ENCODE measurements at regions not wholly inside any gene's neighbourhood (a gene's known extent, or its start where the extent isn't known, plus 50 kb on each side); places are given as distances from the start of the nearest gene placed in this dataset.

- Histone ChIP-seq H2BK120ac (replicated peaks; ENCODE audit: low read depth, low read length) (no peak overlapping the region), H3K27me3 (replicated peaks in 1 of 4; ENCODE audit: control insufficient read depth in 3 of 4, extremely low read depth in 1 of 4, insufficient read depth in 3 of 4, low read length in 3 of 4) (no peaks in the 10 kb centered on the region), H3K9ac (replicated peaks in 1 of 4; ENCODE audit: extremely low read depth in 1 of 4, low read depth in 3 of 4, low read length in 3 of 4) (no peak overlapping the region), H3K79me1 (ENCODE audit: low read depth, low read length) (no peaks in the 10 kb centered on the region; the same call in 1 of the 2 replicates), H3K4ac (replicated peaks; ENCODE audit: insufficient read length, low read depth, low read length) (no peak overlapping the region), H3K4me2 (ENCODE audit: insufficient read depth in 1 of 2, low read depth in 2 of 2, low read length in 2 of 2) (no peak overlapping the region), H4K5ac (ENCODE audit: insufficient read length, low read depth, low read length) (no peak overlapping the region), H3K36me3 (ENCODE audit: control insufficient read depth in 2 of 4, insufficient read depth in 4 of 4, low read length in 3 of 4) (no peaks in the 10 kb centered on the region), H2BK15ac (ENCODE audit: low read length) (no peak overlapping the region), H3K27ac (ENCODE audit: low read depth, low read length) (no peak overlapping the region), H3K4me1 (replicated peaks in 1 of 4; ENCODE audit: control insufficient read depth in 3 of 4, insufficient read depth in 4 of 4, low read length in 3 of 4) (peaks cover 0 to 5% (median 0%) of the 10 kb centered on the region in 4 experiments; a peak in 2 of 7 replicates), H3K23ac (ENCODE audit: insufficient read length) (no peak overlapping the region), H3K9me3 (ENCODE audit: insufficient read depth in 2 of 2, low read depth in 1 of 2, low read length in 1 of 2) (no peaks in the 10 kb centered on the region), H2BK5ac (ENCODE audit: low read depth, low read length) (no peak overlapping the region), H3K14ac (ENCODE audit: insufficient read length) (no peak overlapping the region), H4K91ac (replicated peaks; ENCODE audit: insufficient read length, low read length) (no peak overlapping the region), H2AFZ (ENCODE audit: low read length) (no peak overlapping the region; the same call in 1 of the 2 replicates), H2BK12ac (ENCODE audit: low read depth, low read length) (no peak overlapping the region), H3K4me3 (ENCODE audit: extremely low read depth in 1 of 4, insufficient read depth in 2 of 4, low read depth in 3 of 4, low read length in 4 of 4) (no peak overlapping the region), H4K8ac (ENCODE audit: extremely low read depth, insufficient read depth, low read length) (no peak overlapping the region), H3K79me2 (ENCODE audit: control insufficient read depth in 1 of 2, insufficient read depth in 2 of 2, low read length in 2 of 2) (no peaks in the 10 kb centered on the region), H3K18ac (ENCODE audit: extremely low read depth, low read length) (no peak overlapping the region), H2AK5ac (ENCODE audit: low read depth, low read length) (no peak overlapping the region), H3K23me2 (ENCODE audit: low read depth, low read length) (no peaks in the 10 kb centered on the region), H4K20me1 (replicated peaks in 1 of 2; ENCODE audit: control insufficient read depth in 1 of 2, insufficient read depth in 2 of 2, low read length in 2 of 2) (no peaks in the 10 kb centered on the region), H2BK20ac (ENCODE audit: low read length) (no peak overlapping the region), H3K56ac (replicated peaks; ENCODE audit: insufficient read length, low read depth, low read length) (no peak overlapping the region)
- DNase-seq (ENCODE audit: low read depth in 1 of 2, low spot score in 2 of 2) (no peak), FAIRE-seq (no peak)
- ChIA-PET POLR2A (ENCODE audit: partially characterized antibody) (no interaction called here), CTCF (ENCODE audit: partially characterized antibody) (interaction anchor here (0.5 kb wide), 1 partner anchor 9 kb away, joined by 3 read pairs; no protein-coding TSS in a partner anchor)
- WGBS, 2 experiments (ENCODE audit: extremely low coverage in 1 of 2, insufficient coverage in 1 of 2, insufficient read length in 1 of 2, insufficient replicate concordance in 2 of 2, low coverage in 1 of 2, low lambda C conversion rate in 2 of 2, missing lambda C conversion rate in 1 of 2): 87% methylated on average over 16 of the region's 16 CpGs; no CpG with 5 or more reads in 1 of the 2 experiments
- TF ChIP-seq CBX8 (IDR thresholded peaks at IDR 0.05; ENCODE audit: borderline replicate concordance, low read depth, low read length): no peak
- no peak for TF ChIP-seq JUND (IDR thresholded peaks at IDR 0.05; ENCODE audit: low read length)
- TF ChIP-seq SAP30 (IDR thresholded peaks at IDR 0.05; ENCODE audit: insufficient read depth, insufficient replicate concordance, low read length): no peak
- no peak for TF ChIP-seq RFX5 (IDR thresholded peaks at IDR 0.05; ENCODE audit: borderline replicate concordance, low read depth, low read length)
- TF ChIP-seq USF2 (IDR thresholded peaks at IDR 0.05; ENCODE audit: low read length): no peak
- no peak for TF ChIP-seq TAF1 (IDR thresholded peaks at IDR 0.05; ENCODE audit: low read depth, low read length)
- TF ChIP-seq CHD2 (IDR thresholded peaks at IDR 0.05; ENCODE audit: low read length): no peak
- TF ChIP-seq SIN3A (conservative IDR thresholded peaks at IDR 0.05 in 1 of 2, IDR thresholded peaks at IDR 0.05 in 1 of 2; ENCODE audit: low read depth in 1 of 2, low read length in 2 of 2): no peak
- TF ChIP-seq BRCA1 (IDR thresholded peaks at IDR 0.05; ENCODE audit: low read depth, low read length): no peak
- TF ChIP-seq CHD1 (IDR thresholded peaks at IDR 0.05; ENCODE audit: low read depth, low read length): no peak
- TF ChIP-seq SUZ12 (IDR thresholded peaks at IDR 0.05; ENCODE audit: low read length): no peak
Measured at GRCh38 chr6:137362878-137363804, 131.1 kb downstream of the OLIG3 start.

Data from H1 (cell line).